Stimulated activated CD4-positive, alpha-beta T cell treated with anti-CD3 and anti-CD28 coated beads, Interleukin-4, amount 100 ng/mL, for 48 hours (primary cell): ENCODE measurements at regions not wholly inside any gene's neighbourhood (a gene's known extent, or its start where the extent isn't known, plus 50 kb on each side); places are given as distances from the start of the nearest gene placed in this dataset.

ENCODE experiments used
- DNase-seq, 2 donors: peaks; one replicate each; pipeline ENCODE4 v3.0.0-alpha.2; 2020; ENCODE audit warnings: low read depth in 2 of 2

DNA sequence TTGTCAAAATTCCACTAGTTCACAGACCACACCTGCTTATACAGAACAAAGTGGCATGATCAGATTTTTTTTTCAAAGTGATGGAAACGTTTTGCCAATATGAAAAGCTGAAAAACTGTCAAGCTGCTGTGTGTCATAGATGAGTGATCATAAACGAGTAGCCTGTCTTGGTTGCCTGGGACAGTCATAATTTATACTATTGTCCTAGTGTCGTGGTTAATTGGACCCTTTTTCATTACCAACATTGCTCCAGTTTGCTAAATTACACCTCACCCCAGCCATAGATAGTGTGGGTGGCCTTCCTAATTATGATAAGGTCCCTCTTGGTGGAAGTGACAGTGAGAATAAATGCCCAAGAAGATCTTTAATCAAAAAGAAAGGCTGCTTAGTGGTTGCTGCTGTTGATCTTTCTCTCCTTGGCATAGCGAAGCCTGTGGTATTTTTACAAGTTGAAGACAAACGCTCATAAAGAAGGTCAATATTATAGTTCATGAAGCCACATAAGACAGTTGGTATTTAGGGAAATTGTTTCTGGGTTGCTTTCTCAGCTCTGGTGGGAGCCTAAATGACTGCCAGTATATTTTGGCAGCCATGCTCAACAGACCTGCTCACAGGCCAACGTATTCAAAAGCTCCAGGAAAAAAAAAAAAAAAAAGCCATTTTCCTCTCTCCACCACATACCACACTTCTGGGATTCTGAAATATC lies 478.1 kb downstream of the PLA2G4A start:
- DNase-seq = no peak

DNA sequence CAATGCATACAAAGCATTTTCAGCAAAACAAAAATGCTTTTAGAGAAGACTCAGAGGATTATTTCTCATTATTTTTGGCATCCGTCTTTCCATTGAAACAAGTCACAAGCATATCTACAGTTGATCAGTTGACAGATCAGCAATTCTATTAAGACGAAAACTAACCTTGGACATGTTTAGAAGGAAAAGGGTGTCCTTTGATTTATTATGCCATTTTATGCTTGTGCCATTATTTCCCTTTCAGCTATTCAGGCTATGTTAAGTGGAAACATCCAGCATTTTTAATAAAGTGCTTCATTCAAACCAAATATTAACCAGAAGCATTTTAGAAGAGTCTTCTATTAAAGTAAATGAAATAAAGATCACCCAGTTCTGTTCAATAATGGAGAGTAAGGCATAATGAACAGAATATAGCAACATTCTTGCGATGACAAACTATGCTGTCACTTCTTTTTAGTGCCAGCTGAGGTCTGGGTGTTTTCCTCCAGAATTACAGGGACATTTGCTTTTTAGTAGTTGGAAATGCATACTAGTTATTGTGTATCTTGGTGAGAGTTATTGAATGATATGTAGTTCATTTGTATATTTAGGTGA lies 481.4 kb downstream of the PLA2G4A start:
- DNase-seq = no peak

DNA sequence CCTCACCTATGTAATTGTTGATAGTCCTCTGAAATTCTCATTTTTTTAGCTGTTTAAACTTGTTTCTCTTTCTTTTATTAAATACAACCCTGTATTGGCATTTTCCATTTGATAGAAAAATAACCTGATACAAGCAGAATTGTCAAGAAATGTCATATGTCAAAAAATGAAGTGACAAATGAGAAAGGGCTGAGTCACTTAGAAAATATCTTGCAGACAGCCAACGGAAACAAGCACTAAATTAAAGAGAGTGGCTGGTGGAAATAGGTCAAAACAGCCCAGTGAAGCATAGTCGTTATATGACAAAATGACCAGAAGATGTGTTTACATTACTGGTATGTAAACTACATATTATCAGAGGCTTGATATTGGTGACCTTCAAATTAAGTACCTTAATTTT lies 484.4 kb downstream of the PLA2G4A start:
- DNase-seq = no peak

DNA sequence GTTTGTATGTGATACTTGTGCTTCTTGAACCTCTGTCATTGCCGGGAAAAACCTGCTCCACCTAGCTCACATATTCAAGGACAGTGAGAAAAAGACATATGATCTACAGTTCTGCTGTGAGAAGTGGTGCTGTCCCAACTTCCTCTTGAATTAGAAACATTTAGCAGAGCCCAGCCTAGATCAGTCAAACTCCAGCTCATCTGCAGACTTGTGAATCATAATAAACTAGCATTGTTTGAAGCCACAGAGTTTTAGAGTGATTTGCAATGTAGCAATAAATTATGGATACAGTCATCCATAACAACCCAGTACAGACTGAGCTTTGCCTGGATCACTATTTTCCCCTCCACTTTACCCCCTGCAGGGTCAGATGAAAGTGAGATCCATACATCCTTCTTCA lies 497.8 kb downstream of the PLA2G4A start:
- no peak for DNase-seq

DNA sequence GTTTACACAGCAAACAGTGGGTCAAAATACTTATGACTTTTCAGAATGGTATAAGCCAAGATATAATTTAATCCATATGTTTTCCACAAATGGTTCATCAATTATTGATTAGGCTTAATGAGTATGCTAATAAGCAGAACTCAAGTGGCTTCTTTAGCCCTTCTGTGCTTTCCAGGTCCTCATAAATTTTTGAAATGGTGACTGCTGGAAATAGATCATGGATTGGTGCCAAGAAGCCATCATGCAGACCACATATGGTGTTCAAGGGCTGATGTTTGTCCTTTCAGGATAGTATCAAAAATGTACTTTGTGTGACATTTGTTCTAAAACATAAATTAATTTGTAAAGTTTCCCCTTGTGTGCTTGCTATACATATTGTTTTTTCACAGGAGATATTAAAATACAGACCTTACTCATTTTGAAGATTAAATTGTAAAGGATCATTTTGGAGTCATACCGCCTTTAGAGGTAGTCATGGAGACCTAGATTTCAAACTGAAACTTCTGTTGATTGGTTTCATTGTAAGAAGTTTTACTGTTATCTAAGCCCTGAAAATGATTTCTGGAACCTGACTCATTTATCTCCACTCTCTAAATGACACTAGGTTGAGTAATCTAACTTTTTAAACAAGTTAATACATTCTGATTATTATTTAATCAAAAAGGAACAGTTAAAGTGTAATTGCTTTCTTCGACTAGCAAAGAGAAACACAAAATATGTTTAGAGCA lies 507.9 kb downstream of the PLA2G4A start:
- no peak for DNase-seq

DNA sequence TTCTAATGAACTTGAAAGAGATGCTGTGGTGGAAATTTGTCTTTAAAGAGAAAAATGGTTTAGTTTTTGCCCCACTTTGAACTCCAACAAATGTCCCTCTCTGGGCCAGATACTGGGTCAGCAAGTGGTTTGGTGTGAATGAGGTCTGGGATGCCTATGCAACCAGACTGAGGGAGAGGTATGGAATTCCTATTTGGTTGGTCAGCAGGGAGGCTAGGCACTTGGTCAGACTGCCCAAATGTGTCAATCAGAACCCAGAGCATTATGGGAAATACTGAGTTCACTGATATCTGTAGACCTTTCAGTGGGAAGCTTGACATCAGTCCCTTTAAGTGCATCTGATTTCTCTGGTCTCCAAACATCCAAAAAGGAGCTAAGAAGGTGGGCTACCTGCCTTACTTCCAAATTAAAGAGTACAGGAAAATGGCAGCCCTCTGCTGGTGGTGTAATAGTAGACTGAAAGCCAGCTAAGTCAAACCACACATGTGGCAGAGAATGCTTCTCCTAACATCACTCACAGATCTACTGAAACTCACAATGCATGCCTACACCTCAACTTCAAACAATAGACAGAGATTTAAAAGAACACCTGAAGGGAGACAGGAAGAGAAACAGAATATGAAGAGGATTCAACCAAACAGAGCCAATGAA lies 510.1 kb downstream of the PLA2G4A start:
- DNase-seq = no peak

DNA sequence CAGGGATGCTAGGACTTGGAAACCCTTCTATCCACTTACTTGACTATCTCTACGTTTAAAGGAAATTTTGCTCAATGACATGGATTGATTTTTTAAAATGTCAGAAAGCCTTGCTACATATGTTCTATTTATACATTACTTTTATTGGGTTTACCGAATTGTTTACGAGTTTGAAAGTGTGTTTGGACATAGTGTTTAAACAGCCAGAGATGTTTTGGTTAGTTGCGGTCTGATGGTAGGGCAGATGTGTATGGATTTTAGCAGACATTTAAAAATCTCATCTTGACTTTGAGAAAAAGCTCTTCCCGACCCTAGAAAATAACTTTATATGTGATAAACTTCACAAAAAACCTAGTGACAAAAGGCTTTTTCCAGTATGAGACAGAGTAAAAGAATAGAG lies 513.7 kb downstream of the PLA2G4A start:
- no peak for DNase-seq

DNA sequence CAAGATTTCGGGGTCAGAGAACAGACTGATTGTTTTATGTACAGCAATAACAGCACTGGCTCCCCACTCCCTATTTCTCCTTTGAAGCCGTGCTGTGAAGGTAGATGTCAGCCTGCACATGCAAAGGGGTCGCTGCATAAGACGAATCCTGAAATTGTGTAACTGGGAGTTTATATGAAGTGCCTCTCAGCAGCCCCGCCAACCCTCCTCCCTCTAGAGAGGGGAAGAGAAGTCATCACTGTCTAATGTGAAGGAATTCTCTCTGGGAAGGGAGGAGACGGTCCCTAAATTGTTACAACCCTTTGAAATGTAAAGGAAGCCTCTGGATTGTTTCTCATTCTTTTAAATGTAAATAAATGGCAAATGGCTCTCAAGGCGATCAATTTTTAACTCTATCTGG lies 545.3 kb downstream of the PLA2G4A start:
- no peak for DNase-seq

DNA sequence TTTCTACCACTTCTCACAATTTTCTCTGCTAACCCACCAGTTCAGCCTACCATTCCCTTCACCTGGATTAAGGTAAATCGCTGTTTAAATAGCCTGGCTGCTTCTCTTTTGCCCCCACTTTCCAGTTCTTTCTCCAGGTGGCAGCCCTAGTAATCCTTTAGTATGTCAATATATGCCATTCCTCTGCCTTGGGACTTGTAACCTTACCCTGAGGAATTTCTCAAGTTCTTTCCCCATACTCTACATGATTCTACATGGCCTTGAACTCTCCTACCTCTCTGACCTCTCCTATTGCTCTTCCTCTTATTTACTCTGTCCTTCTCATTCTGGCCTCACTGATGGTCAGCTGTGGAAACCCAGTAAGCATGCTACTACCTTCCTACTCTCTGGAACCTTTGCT lies 546.0 kb downstream of the PLA2G4A start:
- no peak for DNase-seq

DNA sequence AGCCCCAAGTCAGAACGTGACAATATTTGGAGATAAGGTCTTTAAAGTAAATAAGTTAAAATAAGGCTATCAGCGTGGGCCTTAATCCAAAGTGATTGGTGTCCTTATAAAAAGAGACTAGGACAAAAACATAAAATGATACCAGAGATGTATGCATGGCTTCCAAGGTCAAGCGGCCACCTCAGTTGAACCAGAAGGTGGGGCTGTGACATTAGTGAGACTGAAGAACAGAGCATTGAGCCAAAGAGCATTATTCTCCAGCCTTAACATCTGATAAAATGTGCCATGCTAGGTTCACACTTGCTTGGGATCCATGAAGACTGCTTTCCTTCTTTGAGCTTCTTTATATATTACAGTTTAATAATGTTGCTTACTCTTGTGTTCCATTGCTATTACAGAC lies 554.6 kb downstream of the PLA2G4A start:
- DNase-seq = no peak

DNA sequence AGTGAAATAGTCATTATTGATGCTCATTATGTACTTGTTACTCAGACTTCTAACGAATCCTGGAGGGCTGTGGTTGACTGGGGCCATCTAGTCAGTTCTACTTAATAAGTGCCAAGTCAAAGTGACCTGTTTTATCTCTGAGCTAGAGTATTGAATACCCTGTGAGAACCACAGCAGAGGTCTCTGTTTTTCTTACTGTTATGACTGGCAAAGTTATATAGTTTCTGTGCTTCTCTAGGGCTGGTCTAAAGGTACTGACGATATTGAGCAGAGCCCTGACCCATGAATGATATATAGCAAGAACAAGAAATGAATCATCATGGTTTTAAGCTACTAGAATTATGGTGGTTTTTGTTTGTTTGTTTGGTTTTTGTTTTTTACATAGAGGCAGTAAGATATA lies 555.8 kb downstream of the PLA2G4A start:
- DNase-seq = no peak

DNA sequence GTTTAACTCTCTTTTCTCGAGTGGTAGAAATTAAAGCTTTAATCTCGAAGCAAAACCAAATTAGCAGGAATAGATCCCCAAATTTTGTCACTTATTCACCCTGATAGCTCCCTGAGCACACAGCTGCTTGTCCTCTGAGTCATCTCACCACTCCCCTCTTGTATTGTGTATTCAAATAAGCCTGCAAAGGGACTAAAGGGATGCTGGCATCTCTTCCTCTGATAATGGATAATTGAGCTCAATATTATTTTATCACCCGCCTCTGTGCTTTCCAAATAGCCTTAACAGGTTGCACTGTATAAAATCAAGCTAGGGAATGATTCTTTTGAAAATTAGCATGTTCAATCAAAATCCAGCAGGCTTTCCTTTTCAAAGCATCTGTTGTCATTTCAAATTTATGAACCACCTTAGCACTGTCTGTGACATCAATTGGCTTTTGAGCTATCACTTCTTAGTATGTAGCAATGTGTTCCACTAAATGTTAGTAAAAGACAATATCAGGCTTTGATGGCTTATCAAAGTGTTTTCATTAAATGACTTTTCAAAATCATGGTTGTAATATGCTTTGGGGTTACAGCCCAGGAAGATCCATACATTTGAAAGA lies 561.6 kb downstream of the PLA2G4A start:
- DNase-seq = no peak

DNA sequence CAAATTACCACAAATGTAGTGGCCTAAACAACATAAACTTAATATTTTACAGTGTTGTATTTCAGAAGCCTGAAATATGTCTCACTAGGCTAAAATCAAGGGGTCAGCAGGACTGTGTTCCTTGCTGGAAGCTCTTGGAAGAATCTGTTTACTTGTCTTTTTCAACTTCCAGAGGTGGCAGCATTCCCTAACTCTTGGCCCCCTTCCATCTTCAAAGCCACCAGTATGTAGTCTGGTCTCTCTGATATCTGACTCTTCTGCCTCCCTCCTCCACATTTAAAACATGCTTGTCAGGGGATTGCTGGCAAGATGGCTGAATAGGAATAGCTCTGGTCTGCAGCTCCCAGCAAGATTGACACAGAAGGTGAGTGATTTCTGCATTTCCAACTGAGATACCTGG lies 567.5 kb downstream of the PLA2G4A start:
- DNase-seq = no peak

DNA sequence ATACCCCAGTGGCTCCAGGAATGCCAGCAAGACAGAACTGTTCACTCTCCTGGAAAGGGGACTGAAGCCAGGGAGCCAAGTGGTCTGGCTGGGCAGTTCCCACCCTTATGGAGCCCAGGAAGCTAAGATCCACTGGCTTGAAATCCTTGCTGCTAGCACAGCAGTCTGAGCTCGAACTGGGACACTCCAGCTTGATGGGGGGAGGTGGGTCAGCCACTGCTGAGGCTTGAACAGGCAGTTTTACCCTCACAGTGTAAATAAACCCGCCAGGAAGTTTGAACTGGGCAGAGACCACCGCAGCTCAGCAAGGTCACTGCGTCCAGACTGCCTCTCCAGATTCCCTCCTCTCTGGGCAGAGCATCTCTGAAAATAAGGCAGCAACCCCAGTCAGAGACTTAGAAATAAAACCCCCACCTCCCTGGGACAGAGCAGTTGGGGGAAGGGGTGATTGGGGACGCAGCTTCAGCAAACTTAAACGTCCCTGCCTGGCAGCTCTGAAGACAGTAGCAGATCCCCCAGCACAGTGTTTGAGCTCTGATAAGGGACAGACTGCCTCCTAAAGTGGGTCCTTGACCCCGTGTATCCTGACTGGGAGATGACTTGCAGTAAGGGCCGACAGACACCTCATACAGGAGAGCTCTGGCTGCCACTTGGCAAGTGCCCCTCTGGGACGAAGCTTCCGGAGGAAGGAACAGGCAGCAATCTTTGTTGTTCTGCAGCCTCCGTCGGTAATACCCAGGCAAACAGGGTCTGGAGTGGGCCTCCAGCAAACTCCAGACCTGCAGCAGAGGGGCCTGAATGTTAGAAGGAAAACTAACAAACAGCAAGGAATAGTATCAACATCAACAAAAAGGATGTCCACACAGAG lies 568.4 kb downstream of the PLA2G4A start:
- no peak for DNase-seq

DNA sequence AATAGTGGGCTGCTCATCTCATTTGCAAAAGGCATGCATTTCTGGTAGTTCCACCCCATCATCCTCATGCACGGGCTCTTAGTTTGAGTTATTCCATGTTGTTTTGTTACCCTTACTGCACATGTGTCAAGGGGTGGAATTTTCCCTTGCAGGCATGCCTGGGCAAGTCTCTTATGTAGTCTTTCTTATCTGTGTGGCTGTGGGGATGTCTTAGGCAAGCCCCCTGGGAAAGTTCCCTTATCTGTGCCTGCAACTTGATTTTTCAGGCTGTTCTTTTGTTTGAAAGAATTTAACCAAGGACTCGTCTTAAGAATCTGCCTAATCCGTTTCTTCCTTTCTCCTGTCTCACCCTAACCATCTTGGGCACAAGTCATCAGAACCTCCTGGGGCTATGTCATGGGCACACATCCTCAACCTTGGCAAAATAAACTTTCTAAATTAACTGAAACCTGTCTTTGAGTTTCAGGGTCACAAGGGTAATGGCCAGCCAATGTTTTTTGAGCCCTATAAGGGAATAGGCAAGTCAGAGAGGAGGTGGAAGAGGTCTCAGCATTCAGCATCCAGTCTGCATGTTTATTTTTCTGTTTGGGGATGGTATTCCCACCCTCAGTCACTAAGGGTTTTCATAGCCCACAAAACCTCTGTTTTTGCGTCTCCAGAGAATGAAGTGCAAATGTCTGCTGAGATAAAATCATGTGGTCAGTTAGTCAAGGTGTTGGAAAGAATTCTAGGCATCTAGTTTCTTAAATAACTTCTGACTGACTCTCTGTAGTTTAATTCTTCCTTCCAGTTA lies 579.7 kb downstream of the PLA2G4A start:
- DNase-seq = no peak

DNA sequence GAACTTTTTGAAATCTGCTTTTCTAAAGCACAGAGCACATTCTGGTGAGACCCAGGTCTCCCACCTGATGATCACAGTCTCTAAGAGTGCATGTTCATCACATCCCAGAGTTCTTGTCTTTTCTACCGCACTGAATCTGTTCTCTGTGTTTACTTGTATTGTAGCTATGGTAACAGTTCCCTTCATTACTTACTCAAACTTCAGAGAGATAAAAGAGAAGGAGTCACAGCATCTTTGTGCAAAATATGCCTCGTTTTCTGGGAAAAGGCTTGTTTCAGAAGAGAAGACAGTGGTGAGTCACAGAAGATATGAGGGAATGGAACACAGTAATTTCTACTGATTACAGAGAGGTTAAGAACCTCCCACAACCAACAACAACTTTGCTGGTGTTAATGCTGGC lies 580.6 kb downstream of the PLA2G4A start:
- no peak for DNase-seq

DNA sequence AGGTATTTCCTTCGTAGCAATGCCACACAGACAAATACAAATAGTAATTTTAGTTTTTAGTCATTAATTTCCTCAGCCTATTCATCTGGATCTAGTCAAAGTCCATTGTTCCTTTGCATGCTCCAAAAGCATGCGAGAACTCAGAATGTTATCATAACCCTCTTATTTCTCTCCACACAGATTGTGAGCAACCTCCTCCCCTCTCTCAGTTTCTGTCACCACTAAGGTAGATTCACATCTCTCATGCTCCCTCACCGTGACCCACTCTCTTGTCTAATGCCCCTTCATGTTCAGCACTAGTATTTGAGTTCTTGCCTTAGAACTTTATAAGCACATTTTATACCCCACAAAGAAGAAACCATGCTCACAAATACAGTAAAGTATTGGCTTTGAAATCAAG lies 582.4 kb downstream of the PLA2G4A start:
- no peak for DNase-seq

DNA sequence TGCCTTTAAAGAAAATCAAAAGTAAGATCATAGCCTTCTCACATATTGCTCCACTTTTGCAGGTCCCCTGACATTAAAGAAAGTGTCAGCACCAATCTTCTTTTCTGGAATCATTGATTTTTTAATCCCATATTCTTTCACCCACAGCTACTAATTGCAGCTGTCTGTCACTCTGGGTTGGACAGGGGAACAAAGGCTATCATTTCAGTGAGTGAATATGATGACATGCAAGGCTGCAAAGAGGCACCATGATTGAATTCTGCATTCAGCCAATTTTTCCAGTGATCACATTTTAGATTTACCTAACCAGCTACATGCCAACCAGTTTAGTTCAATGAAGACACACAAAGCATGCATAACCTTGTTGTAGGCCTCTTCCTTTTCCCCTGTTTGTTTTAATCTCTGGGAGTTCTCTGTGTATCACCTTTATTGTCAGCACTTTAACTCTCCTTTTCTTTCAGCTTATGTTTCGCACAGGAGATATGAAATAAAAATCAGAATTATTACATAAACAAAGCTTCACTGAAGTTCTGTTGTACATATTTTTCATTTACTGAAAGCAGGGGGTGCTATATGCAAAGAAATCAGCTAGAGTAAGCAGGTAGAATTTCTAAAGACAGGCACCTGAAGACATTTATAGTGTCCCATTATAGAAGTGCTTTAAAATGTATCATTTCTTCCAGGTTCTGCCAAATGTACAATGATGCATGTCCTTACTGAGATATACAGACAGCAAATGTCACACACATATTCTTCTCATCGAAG lies 584.8 kb downstream of the PLA2G4A start:
- DNase-seq = no peak

DNA sequence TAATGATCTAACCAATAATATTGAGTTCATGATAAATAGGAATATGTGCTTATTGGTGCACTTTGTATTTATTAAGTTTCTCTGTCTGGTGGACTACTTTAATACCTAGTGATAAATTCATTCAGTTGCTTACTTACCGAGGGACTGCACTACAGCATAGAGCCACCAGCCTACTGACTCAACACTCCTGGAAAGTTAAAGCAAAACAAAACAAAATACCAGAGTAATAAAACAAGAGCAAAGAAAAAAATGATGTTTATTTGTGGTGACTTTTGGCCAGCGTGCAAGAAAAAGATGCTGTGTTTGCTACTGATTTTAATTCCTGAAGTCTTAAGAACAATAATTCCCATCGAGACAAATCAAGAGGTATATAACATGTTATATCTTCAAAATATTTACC lies 586.3 kb downstream of the PLA2G4A start:
- DNase-seq = no peak

DNA sequence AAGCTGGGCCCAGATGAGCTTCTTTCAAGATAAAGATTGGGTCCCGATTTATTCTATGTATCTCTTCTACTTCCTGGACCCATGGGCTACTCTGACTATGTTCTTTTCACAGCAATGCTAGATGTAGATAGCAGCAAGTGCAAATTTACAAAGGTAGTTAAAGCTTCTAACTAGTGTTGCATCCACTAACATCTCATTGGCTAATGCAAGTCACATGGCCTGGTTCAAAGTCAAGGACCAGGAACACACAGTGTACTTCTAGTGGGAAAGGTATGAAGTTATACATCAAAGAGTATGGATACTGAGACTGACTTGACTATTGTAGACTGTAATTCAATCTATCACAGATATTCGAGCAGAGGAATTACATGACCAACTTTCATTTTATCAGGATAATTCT lies 588.8 kb downstream of the PLA2G4A start:
- no peak for DNase-seq
